NB4 (cell line): ENCODE measurements at regions not wholly inside any gene's neighbourhood (a gene's known extent, or its start where the extent isn't known, plus 50 kb on each side); places are given as distances from the start of the nearest gene placed in this dataset.

ENCODE experiments used
- CTCF ChIP-seq: IDR thresholded peaks from one replicate; pipeline ENCODE4 v1.5.1; 2012; ENCODE audit warnings: low read depth, low read length
- MYC ChIP-seq: IDR thresholded peaks from 2 replicates; pipeline ENCODE4 v1.6.1; 2011; ENCODE audit warnings: low read depth, low read length
- POLR2A ChIP-seq: IDR thresholded peaks from 2 replicates; pipeline ENCODE4 v1.6.1; 2011; ENCODE audit warnings: mild to moderate bottlenecking; ENCODE audit not compliant: insufficient read length; ENCODE audit errors: extremely low read depth

- no peak for TF ChIP-seq CTCF
- no peak for TF ChIP-seq POLR2A
- no peak for TF ChIP-seq MYC
These were observed 275.2 kb upstream of the FAT4 start for GRCh38 chr4:125039550-125039949.
